Astrocyte (in vitro differentiated cells and primary cell): ENCODE measurements at regions not wholly inside any gene's neighbourhood (a gene's known extent, or its start where the extent isn't known, plus 50 kb on each side); places are given as distances from the start of the nearest gene placed in this dataset.
A peak's percentile ranks its signal among the peaks of the same experiment; 100 is the strongest.

Experiments used
- DNase-seq: peaks from one replicate; pipeline ENCODE4 v3.0.0-alpha.2; 2010; ENCODE audit warnings: low read depth
- FAIRE-seq: peaks from 2 replicates; lab custom pipeline; 2011; peaks lifted over from hg19 to GRCh38; lab: Jason Lieb, UNC
- H2AFZ ChIP-seq: 2 replicates; pipeline ENCODE4 v1.6.0; 2012; ENCODE audit warnings: low read depth, low read length, inconsistent platforms
- H3K27ac ChIP-seq: 2 replicates; pipeline ENCODE4 v1.5.1; 2011; ENCODE audit warnings: low read depth, low read length, inconsistent platforms
- H3K27me3 ChIP-seq: 2 replicates; pipeline ENCODE4 v1.6.0; 2011; ENCODE audit warnings: low read length, inconsistent platforms; ENCODE audit not compliant: insufficient read depth
- H3K36me3 ChIP-seq: 2 replicates; pipeline ENCODE4 v1.5.1; 2011; ENCODE audit warnings: low read length, inconsistent platforms; ENCODE audit not compliant: insufficient read depth
- H3K4me1 ChIP-seq: 2 replicates; pipeline ENCODE4 v1.5.1; 2011; ENCODE audit warnings: low read length, inconsistent platforms; ENCODE audit not compliant: insufficient read depth
- H3K4me2 ChIP-seq: 2 replicates; pipeline ENCODE4 v1.6.0; 2012; ENCODE audit warnings: low read length, inconsistent platforms
- H3K4me3 ChIP-seq: 2 replicates; pipeline ENCODE4 v1.5.1; 2011; ENCODE audit warnings: low read depth, mild to moderate bottlenecking, low read length, inconsistent platforms; ENCODE audit not compliant: insufficient read depth
- H3K79me2 ChIP-seq: 2 replicates; pipeline ENCODE4 v1.6.0; 2012; ENCODE audit warnings: mild to moderate bottlenecking, low read length, inconsistent platforms; ENCODE audit not compliant: insufficient read depth
- H3K9ac ChIP-seq: 2 replicates; pipeline ENCODE4 v1.6.0; 2012; ENCODE audit warnings: mild to moderate bottlenecking, low read length, inconsistent platforms
- H3K9me3 ChIP-seq: 2 replicates; pipeline ENCODE4 v1.5.1; 2012; ENCODE audit warnings: low read depth, mild to moderate bottlenecking, low read length, inconsistent platforms; ENCODE audit not compliant: insufficient read depth
- H4K20me1 ChIP-seq: 2 replicates; pipeline ENCODE4 v1.6.0; 2012; ENCODE audit warnings: low read length, inconsistent platforms; ENCODE audit not compliant: insufficient read depth
- H3K27ac Mint-ChIP-seq: one replicate; pipeline ENCODE4 v1.8.0; 2021; ENCODE audit warnings: mild to moderate bottlenecking, mixed read lengths; ENCODE audit not compliant: unreplicated experiment
- H3K27me3 Mint-ChIP-seq: one replicate; pipeline ENCODE4 v1.8.0; 2021; ENCODE audit warnings: low read depth, mixed read lengths; ENCODE audit not compliant: unreplicated experiment
- H3K36me3 Mint-ChIP-seq: one replicate; pipeline ENCODE4 v1.8.0; 2021; ENCODE audit warnings: low read depth, mixed read lengths; ENCODE audit not compliant: unreplicated experiment
- H3K4me1 Mint-ChIP-seq: one replicate; pipeline ENCODE4 v1.8.0; 2021; ENCODE audit warnings: low read depth, mixed read lengths; ENCODE audit not compliant: unreplicated experiment
- H3K4me3 Mint-ChIP-seq: one replicate; pipeline ENCODE4 v1.8.0; 2021; ENCODE audit warnings: mild to moderate bottlenecking, moderate library complexity, mixed read lengths; ENCODE audit not compliant: unreplicated experiment
- H3K9me3 Mint-ChIP-seq: one replicate; pipeline ENCODE4 v1.8.0; 2021; ENCODE audit warnings: mild to moderate bottlenecking, mixed read lengths; ENCODE audit not compliant: unreplicated experiment
- CTCF ChIP-seq: IDR thresholded peaks from 2 replicates; pipeline ENCODE4 v1.5.1; 2011; ENCODE audit warnings: low read depth, mild to moderate bottlenecking, inconsistent platforms, low read length, moderate library complexity; ENCODE audit not compliant: insufficient read depth
- EZH2 ChIP-seq: IDR thresholded peaks from 2 replicates; pipeline ENCODE4 v1.6.1; 2012; ENCODE audit warnings: mild to moderate bottlenecking, low read length, inconsistent platforms; ENCODE audit not compliant: insufficient read depth

- no peak overlapping the region for H3K9ac ChIP-seq
- no peaks in the 10 kb centered on the region for H3K27me3 ChIP-seq
- H3K4me3 ChIP-seq = no peak overlapping the region
- H3K27ac Mint-ChIP-seq = peak overlapping the region; percentile 48
- H4K20me1 ChIP-seq = no peaks in the 10 kb centered on the region
- no peaks in the 10 kb centered on the region for H3K9me3 Mint-ChIP-seq
- H3K9me3 ChIP-seq = no peaks in the 10 kb centered on the region
- FAIRE-seq = no peak
- H3K4me3 Mint-ChIP-seq = no peak overlapping the region
- peaks cover 23% of the 10 kb centered on the region for H3K4me1 Mint-ChIP-seq
- H3K4me2 ChIP-seq = peak overlapping the region; percentile 57
- no peak overlapping the region for H3K27ac ChIP-seq
- no peaks in the 10 kb centered on the region for H3K36me3 ChIP-seq
- H3K27me3 Mint-ChIP-seq = no peaks in the 10 kb centered on the region
- H3K79me2 ChIP-seq = no peaks in the 10 kb centered on the region
- TF ChIP-seq CTCF (no peak), EZH2 (no peak)
- peaks cover 11% of the 10 kb centered on the region for H3K36me3 Mint-ChIP-seq
- peak; percentile 70 for DNase-seq
- H2AFZ ChIP-seq = no peak overlapping the region
- peaks cover 10% of the 10 kb centered on the region for H3K4me1 ChIP-seq
Measured at GRCh38 chr3:124272605-124273151, 280.8 kb upstream of the ROPN1 start.

DNA sequence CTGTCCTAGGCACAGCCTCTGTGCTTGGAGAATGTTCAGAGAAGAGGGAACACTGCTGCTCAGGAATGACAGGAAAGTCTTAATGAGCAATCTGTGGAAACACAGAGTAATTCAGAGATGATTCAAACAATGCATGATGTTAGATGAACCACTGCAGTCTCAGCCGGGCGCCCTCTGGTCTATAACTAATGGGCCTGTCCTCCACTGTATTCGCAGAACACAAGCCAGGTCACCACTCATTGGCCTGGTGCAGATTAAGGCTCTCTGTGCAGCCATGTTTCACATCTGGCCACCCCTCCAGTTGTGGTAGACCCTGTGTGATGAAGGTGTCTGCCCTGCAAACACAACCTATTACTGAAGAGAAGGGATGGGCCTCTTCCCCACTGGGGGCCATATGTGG is 281.7 kb upstream of the ROPN1 start:
- H3K4me1 Mint-ChIP-seq = peaks cover 28% of the 10 kb centered on the region
- Histone ChIP-seq H3K4me2 (no peak overlapping the region), H4K20me1 (no peaks in the 10 kb centered on the region), H3K4me3 (no peak overlapping the region), H3K27ac (no peak overlapping the region), H3K4me1 (peaks cover 10% of the 10 kb centered on the region), H3K27me3 (no peaks in the 10 kb centered on the region), H2AFZ (no peak overlapping the region), H3K36me3 (no peaks in the 10 kb centered on the region), H3K9ac (no peak overlapping the region), H3K9me3 (no peaks in the 10 kb centered on the region), H3K79me2 (no peaks in the 10 kb centered on the region)
- no peak overlapping the region for H3K27ac Mint-ChIP-seq
- H3K4me3 Mint-ChIP-seq = no peak overlapping the region
- H3K9me3 Mint-ChIP-seq = no peaks in the 10 kb centered on the region
- FAIRE-seq = no peak
- H3K36me3 Mint-ChIP-seq = peaks cover 6% of the 10 kb centered on the region
- TF ChIP-seq CTCF (no peak), EZH2 (no peak)
- no peaks in the 10 kb centered on the region for H3K27me3 Mint-ChIP-seq
- DNase-seq = no peak

DNA sequence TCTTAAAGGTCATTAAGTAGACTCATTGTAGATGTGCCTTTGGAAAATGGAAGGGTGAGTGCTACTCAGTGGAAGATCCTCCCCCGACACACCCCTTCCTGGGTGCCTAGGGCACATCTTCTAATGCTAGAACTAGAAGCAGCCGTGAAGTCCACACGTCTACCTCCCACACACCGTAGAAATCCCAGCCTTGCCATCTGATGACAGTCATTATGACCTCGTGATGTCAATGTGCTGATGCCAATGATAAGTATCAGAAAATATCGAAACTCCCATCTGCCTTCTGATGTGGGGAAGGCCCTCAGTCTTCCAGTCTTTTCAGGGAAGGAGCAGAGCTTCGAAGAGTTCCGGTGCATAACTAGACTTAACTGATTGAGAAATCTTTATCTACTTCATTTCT is 282.1 kb upstream of the ROPN1 start:
- no peak overlapping the region for H3K4me3 ChIP-seq
- no peak overlapping the region for H2AFZ ChIP-seq
- TF ChIP-seq EZH2 = no peak
- no peak for TF ChIP-seq CTCF
- Mint-ChIP-seq H3K4me3 (no peak overlapping the region), H3K27ac (no peak overlapping the region), H3K36me3 (peaks cover 5% of the 10 kb centered on the region), H3K9me3 (no peaks in the 10 kb centered on the region), H3K4me1 (peaks cover 28% of the 10 kb centered on the region), H3K27me3 (no peaks in the 10 kb centered on the region)
- FAIRE-seq (no peak), DNase-seq (no peak)
- no peak overlapping the region for H3K27ac ChIP-seq
- H3K4me2 ChIP-seq = no peak overlapping the region
- no peaks in the 10 kb centered on the region for H3K36me3 ChIP-seq
- H3K4me1 ChIP-seq = peaks cover 10% of the 10 kb centered on the region
- H3K9me3 ChIP-seq = no peaks in the 10 kb centered on the region
- no peaks in the 10 kb centered on the region for H3K79me2 ChIP-seq
- no peaks in the 10 kb centered on the region for H4K20me1 ChIP-seq
- H3K9ac ChIP-seq = no peak overlapping the region
- H3K27me3 ChIP-seq = no peaks in the 10 kb centered on the region
